Tibial nerve (tissue), 4 donors: ENCODE measurements at regions not wholly inside any gene's neighbourhood (a gene's known extent, or its start where the extent isn't known, plus 50 kb on each side); places are given as distances from the start of the nearest gene placed in this dataset.
"Not testable (repeated sequence)": the region's sequence is repeated elsewhere in the genome, so short reads cannot be mapped to it uniquely, and the experiment has no call there.

Experiments
- DNase-seq, 2 donors: peaks; one replicate each; pipeline ENCODE4 v3.0.0-alpha.2; 2019; ENCODE audit warnings: low spot score in 2 of 2
- H3K27ac ChIP-seq, 4 donors: fragments of 200-600 bp; sonication (generic) in 3 of 4; one replicate each; pipeline ENCODE4 v1.5.1; 2017 to 2019; ENCODE audit warnings: mild to moderate bottlenecking in 1 of 4
- H3K27me3 ChIP-seq, 2 donors: fragments of 200-600 bp; sonication (generic) in 1 of 2; one replicate each; pipeline versions ENCODE4 v1.5.1 to v1.6.0; 2017 to 2019
- H3K36me3 ChIP-seq, 3 donors: fragments of 200-600 bp; sonication (generic); one replicate each; pipeline ENCODE4 v1.5.1; 2018 to 2019
- H3K4me1 ChIP-seq, 4 donors: fragments of 200-600 bp; sonication (generic) in 3 of 4; one replicate each; pipeline ENCODE4 v1.5.1; 2017 to 2019
- H3K4me3 ChIP-seq, 4 donors: fragments of 200-600 bp; sonication (generic) in 3 of 4; one replicate each; pipeline ENCODE4 v1.5.1; 2017 to 2019; ENCODE audit warnings: mild to moderate bottlenecking in 1 of 4, moderate library complexity in 1 of 4
- H3K9me3 ChIP-seq, 4 donors: fragments of 200-600 bp; sonication (generic) in 3 of 4; one replicate each; pipeline ENCODE4 v1.5.1; 2017 to 2019
- EP300 ChIP-seq, 2 donors: sonication (generic); formaldehyde crosslinking; IDR thresholded peaks; one replicate each; pipeline ENCODE4 v1.6.1; 2017; ENCODE audit warnings: antibody characterized with exemption in 2 of 2, mild to moderate bottlenecking in 1 of 2
- POLR2A ChIP-seq, 2 donors: fragments of 450-650 bp; IDR thresholded peaks; one replicate each; pipeline ENCODE4 v1.6.1; 2017; ENCODE audit warnings: antibody characterized with exemption in 2 of 2, mild to moderate bottlenecking in 2 of 2, moderate library complexity in 2 of 2
- WGBS, 2 donors: methylation state at CpG; one replicate each; pipeline ENCODE4 v1.1.5; 2018; 5-methylcytosine and 5-hydroxymethylcytosine counted together
- TF ChIP-seq, protein P1 (sequence below), 5 experiments: fragments of 200-600 bp in 3 of 5; fragments of 450-650 bp in 2 of 5; sonication (generic) in 3 of 5; IDR thresholded peaks; one replicate each; pipeline ENCODE4 v1.5.1; 2016 to 2019; ENCODE audit warnings: antibody characterized with exemption in 5 of 5, mild to moderate bottlenecking in 3 of 5, moderate library complexity in 2 of 5

DNA sequence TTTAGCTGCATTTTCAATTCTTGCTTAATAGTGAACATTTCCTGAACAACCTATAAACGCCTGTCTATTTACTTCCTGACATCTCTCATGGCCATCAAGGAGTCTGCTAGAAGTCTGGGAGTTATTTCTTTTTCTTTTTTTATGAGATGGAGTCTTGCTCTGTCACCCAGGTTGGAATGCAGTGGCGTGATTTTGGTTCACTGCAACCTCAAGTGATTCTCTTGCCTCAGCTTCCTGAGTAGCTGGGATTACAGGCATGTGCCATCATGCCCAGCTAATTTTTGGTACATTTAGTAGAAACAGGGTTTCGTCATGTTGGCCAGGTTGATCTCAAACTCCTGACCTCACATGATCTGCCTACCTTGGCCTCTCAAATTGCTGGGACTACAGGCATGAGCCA, 217.6 kb upstream of the USP9Y start:
- H3K4me1 ChIP-seq = no peaks in the 10 kb centered on the region
- DNase-seq = no peak
- no peak overlapping the region for H3K4me3 ChIP-seq
- no peak for TF ChIP-seq EP300 (IDR thresholded peaks at IDR 0.05)
- no peaks in the 10 kb centered on the region for H3K9me3 ChIP-seq
- no peak overlapping the region for H3K27ac ChIP-seq
- H3K27me3 ChIP-seq = no peaks in the 10 kb centered on the region
- no peaks in the 10 kb centered on the region for H3K36me3 ChIP-seq
- 29% methylated on average over 1 of the region's 3 CpGs; no CpG with 5 or more reads in 1 of the 2 donors for WGBS, 2 donors

DNA sequence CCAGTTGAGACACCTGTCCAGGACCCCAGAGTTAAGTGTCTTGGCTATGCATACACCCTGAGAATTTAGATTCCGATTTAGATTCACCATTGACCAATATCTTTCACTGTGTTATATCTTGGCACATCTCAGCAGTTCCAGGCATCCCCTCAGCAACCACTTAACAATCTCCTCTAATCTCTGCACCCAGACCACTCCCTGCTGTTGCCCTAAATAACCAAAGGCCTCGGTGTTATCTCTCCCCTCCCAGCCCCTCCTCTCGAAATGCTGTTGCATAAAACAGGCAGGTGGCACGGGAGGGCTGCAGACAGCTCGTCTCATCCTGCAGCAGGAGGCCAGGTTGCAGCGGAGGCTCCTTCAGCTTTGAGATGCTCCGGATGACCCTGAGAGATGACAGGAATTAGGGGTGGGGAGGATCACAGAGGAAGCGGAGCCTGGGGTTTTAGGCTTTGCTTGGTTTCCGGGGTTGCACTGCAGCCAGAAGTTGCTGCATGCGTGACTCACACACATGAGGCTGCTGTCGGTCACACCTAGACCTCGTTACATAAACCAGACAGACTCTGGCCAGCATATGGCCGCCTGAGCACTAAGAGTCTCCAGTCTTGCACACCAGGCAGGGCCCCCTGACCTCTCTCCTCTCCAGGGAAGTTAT, 210.3 kb upstream of the USP9Y start:
- no peak for TF ChIP-seq EP300 (IDR thresholded peaks at IDR 0.05)
- TF ChIP-seq POLR2A (IDR thresholded peaks at IDR 0.05) = no peak
- TF ChIP-seq, protein P1, sequence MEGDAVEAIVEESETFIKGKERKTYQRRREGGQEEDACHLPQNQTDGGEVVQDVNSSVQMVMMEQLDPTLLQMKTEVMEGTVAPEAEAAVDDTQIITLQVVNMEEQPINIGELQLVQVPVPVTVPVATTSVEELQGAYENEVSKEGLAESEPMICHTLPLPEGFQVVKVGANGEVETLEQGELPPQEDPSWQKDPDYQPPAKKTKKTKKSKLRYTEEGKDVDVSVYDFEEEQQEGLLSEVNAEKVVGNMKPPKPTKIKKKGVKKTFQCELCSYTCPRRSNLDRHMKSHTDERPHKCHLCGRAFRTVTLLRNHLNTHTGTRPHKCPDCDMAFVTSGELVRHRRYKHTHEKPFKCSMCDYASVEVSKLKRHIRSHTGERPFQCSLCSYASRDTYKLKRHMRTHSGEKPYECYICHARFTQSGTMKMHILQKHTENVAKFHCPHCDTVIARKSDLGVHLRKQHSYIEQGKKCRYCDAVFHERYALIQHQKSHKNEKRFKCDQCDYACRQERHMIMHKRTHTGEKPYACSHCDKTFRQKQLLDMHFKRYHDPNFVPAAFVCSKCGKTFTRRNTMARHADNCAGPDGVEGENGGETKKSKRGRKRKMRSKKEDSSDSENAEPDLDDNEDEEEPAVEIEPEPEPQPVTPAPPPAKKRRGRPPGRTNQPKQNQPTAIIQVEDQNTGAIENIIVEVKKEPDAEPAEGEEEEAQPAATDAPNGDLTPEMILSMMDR (IDR thresholded peaks at IDR 0.05) = no peak
- no peaks in the 10 kb centered on the region for H3K27me3 ChIP-seq
- no peaks in the 10 kb centered on the region for H3K9me3 ChIP-seq
- no peak overlapping the region for H3K4me3 ChIP-seq
- H3K27ac ChIP-seq = no peak overlapping the region
- 54% methylated on average over 8 of the region's 13 CpGs; no CpG with 5 or more reads in 1 of the 2 donors for WGBS, 2 donors
- no peak for DNase-seq
- no peaks in the 10 kb centered on the region for H3K4me1 ChIP-seq
- no peaks in the 10 kb centered on the region for H3K36me3 ChIP-seq

DNA sequence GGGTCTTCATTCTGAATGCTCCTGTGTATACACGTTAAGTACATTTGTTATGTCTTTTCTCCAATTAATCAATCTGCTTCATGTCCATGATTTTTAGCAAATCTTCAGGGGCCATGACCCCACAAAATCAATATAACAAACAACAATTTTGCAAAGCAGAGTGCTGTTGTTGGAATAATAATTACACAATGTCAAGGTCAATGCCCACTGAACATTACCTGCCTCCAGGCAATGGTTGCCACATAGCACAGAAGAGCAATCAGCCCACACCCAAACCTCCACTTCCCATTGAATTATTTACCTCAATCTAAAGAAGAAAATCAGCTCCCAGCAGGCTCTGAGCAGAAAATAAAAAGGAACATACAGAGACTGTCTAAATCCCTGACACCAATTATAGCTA, 208.8 kb upstream of the USP9Y start:
- Histone ChIP-seq H3K27ac (no peak overlapping the region), H3K4me1 (no peaks in the 10 kb centered on the region), H3K36me3 (no peaks in the 10 kb centered on the region), H3K9me3 (no peaks in the 10 kb centered on the region), H3K27me3 (no peaks in the 10 kb centered on the region), H3K4me3 (no peak overlapping the region)
- no peak for TF ChIP-seq POLR2A (IDR thresholded peaks at IDR 0.05)
- DNase-seq = no peak
- WGBS, 2 donors = 92% methylated on average over 1 of the region's 1 CpG; no CpG with 5 or more reads in 1 of the 2 donors

DNA sequence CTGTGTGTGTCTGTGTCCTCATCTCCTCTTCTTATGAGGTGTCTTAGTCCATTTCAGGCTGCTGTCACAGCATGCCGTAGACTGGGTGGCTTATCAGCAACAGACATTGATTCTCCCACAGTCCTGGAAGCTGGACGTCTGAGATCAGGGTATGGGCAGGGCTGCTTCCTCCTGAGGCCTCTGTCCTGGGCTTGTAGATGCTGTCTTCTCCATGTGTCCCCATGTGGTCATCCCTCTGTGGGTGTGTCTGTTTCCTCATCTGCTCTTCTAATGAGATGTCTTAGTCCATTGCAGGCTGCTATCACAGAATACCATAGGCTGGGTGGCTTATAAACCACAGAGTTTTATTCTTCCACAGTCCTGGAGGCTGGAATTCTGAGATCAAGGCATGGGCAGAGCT, 205.0 kb upstream of the USP9Y start:
- no peak overlapping the region for H3K4me3 ChIP-seq
- H3K27ac ChIP-seq = no peak overlapping the region
- no peaks in the 10 kb centered on the region for H3K36me3 ChIP-seq
- no peak for DNase-seq
- H3K4me1 ChIP-seq = no peaks in the 10 kb centered on the region
- no peaks in the 10 kb centered on the region for H3K9me3 ChIP-seq
- TF ChIP-seq EP300 (IDR thresholded peaks at IDR 0.05) (no peak), POLR2A (IDR thresholded peaks at IDR 0.05) (no peak)
- TF ChIP-seq, protein P1 (IDR thresholded peaks at IDR 0.05) = no peak
- WGBS, 2 donors = 67% methylated on average over 1 of the region's 2 CpGs; no CpG with 5 or more reads in 1 of the 2 donors
- H3K27me3 ChIP-seq = no peaks in the 10 kb centered on the region

DNA sequence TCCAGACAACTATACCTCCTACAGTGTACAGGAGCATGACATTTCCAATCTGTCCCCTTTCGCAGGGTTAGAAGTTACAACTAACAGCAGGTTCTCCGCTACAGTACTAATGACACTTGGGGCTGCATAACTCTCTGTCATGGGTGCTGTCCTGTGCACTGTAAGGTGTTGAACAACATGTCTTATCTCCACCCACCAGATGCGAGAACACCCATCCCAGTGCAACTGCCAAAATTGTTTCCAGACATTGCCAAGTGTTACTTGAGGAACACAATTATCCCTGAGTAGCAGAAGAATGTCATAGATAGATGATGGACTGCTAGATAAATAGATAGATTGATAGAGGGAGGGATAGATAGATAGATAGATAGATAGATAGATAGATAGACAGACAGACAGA, 200.9 kb upstream of the USP9Y start:
- H3K27me3 ChIP-seq = no peaks in the 10 kb centered on the region
- TF ChIP-seq, protein P1 (IDR thresholded peaks at IDR 0.05) = no peak
- TF ChIP-seq POLR2A (IDR thresholded peaks at IDR 0.05) (no peak), EP300 (IDR thresholded peaks at IDR 0.05) (no peak)
- no peak for DNase-seq
- no peaks in the 10 kb centered on the region for H3K36me3 ChIP-seq
- no peak overlapping the region for H3K4me3 ChIP-seq
- H3K9me3 ChIP-seq = peaks cover 0 to 3% (median 0%) of the 10 kb centered on the region in 4 donors
- no peak overlapping the region for H3K27ac ChIP-seq
- H3K4me1 ChIP-seq = no peaks in the 10 kb centered on the region
- WGBS, 2 donors = 89% methylated on average over 2 of the region's 3 CpGs; no CpG with 5 or more reads in 1 of the 2 donors

DNA sequence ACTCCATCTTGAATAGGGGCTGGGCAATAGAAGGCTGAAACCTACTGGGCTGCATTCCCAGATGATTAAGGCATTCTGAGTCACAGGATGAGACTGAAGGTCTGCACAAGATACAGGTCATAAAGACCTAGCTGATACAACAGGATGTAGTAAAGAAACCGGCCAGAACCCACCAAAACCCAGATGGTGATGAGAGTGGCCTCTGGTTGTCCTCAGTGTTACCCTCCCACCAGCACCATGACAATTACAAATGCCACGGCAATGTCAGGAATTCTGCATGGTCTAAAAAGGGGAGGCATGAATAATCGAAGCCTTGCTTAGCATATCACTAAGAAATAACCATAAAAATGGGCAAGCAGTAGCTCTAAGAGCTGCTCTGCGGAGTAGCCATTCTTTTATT, 197.0 kb upstream of the USP9Y start:
- 70% methylated on average over 4 of the region's 4 CpGs; no CpG with 5 or more reads in 1 of the 2 donors for WGBS, 2 donors
- not testable (repeated sequence) for H3K36me3 ChIP-seq, H3K27ac ChIP-seq, H3K4me3 ChIP-seq, H3K9me3 ChIP-seq, H3K27me3 ChIP-seq, H3K4me1 ChIP-seq, DNase-seq

DNA sequence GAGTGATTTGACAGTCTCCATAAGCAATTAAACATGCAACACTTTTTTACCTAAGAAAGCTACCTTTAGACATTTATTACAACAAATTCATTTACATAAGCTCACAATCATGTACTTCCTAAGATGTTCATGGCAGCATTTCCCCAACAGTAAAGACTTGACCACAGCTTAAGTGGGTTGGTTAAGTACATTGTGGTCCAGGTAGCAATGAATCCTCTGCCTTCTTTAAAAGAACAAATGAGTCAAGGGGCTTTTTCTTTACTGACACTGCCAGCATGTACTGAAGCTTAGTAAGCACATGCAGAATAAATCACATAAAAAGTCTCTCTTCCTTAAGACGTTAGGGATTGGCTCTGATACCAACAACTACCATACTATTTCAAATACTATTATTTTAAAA, 183.7 kb upstream of the USP9Y start:
- Histone ChIP-seq H3K27me3 (no peaks in the 10 kb centered on the region), H3K4me1 (no peaks in the 10 kb centered on the region), H3K4me3 (no peak overlapping the region), H3K27ac (no peak overlapping the region), H3K36me3 (no peaks in the 10 kb centered on the region), H3K9me3 (no peaks in the 10 kb centered on the region)
- DNase-seq = no peak
- 50% methylated on average over 1 of the region's 1 CpG; no CpG with 5 or more reads in 1 of the 2 donors for WGBS, 2 donors
- TF ChIP-seq, protein P1 (IDR thresholded peaks at IDR 0.05) = no peak
- no peak for TF ChIP-seq EP300 (IDR thresholded peaks at IDR 0.05)
- no peak for TF ChIP-seq POLR2A (IDR thresholded peaks at IDR 0.05)
